ENCODE measurements at regions not wholly inside any gene's neighbourhood (a gene's known extent, or its start where the extent isn't known, plus 50 kb on each side); places are given as distances from the start of the nearest gene placed in this dataset.

- TF ChIP-seq E2F6 (IDR thresholded peaks at IDR 0.05): no peak
These were observed 91.7 kb upstream of the SEC11C start (continued) for GRCh38 chr18:59048048-59048363.
